Glutamatergic neuron (in vitro differentiated cells): ENCODE measurements at regions not wholly inside any gene's neighbourhood (a gene's known extent, or its start where the extent isn't known, plus 50 kb on each side); places are given as distances from the start of the nearest gene placed in this dataset.
"Not testable (repeated sequence)": the region's sequence is repeated elsewhere in the genome, so short reads cannot be mapped to it uniquely, and the experiment has no call there.

Source experiments
- DNase-seq: peaks from one replicate; pipeline ENCODE4 v3.0.0; 2022
- H3K27ac Mint-ChIP-seq: one replicate; pipeline ENCODE4 v1.8.0; 2020; ENCODE audit warnings: mild to moderate bottlenecking, mixed read lengths, inconsistent platforms; ENCODE audit not compliant: unreplicated experiment
- H3K27me3 Mint-ChIP-seq: one replicate; pipeline ENCODE4 v1.8.0; 2020; ENCODE audit warnings: mild to moderate bottlenecking, moderate library complexity, mixed read lengths, inconsistent platforms; ENCODE audit not compliant: unreplicated experiment
- H3K36me3 Mint-ChIP-seq: one replicate; pipeline ENCODE4 v1.8.0; 2020; ENCODE audit warnings: mild to moderate bottlenecking, mixed read lengths, inconsistent platforms; ENCODE audit not compliant: unreplicated experiment
- H3K4me1 Mint-ChIP-seq: one replicate; pipeline ENCODE4 v1.8.0; 2020; ENCODE audit warnings: mild to moderate bottlenecking, low read depth, mixed read lengths, inconsistent platforms; ENCODE audit not compliant: unreplicated experiment
- H3K4me3 Mint-ChIP-seq: one replicate; pipeline ENCODE4 v1.8.0; 2020; ENCODE audit warnings: mild to moderate bottlenecking, mixed read lengths, inconsistent platforms; ENCODE audit not compliant: unreplicated experiment
- H3K9me3 Mint-ChIP-seq: one replicate; pipeline ENCODE4 v1.8.0; 2020; ENCODE audit warnings: mild to moderate bottlenecking, moderate library complexity, mixed read lengths, inconsistent platforms; ENCODE audit not compliant: unreplicated experiment
- TF ChIP-seq, protein P1 (sequence below): fragments of 200-600 bp; sonication (generic); IDR thresholded peaks from one replicate; pipeline ENCODE4 v1.5.0; 2021; ENCODE audit not compliant: partially characterized antibody, unreplicated experiment

DNA sequence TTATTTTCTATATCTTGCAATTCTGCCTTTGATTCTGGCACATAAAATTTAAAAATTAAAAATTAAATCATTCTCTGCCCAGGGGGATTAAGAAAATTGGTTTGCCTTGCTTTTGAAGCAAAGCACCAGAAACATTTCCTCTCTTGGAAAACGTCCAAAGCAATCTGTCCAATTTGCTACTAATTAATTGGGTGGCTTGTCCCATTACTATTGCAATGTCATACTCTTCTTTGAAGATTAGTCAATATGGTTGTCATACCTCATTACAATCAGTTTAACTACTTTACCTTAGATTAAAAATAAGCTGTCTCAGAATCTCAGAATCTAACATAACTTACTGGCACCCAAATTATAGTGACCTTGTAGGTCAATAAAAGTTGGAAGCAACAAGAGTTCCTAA lies 208.8 kb downstream of the TMA16 start:
- no peaks in the 10 kb centered on the region for H3K27me3 Mint-ChIP-seq
- peaks cover 2% of the 10 kb centered on the region for H3K9me3 Mint-ChIP-seq
- no peaks in the 10 kb centered on the region for H3K4me1 Mint-ChIP-seq
- no peak overlapping the region for H3K4me3 Mint-ChIP-seq
- TF ChIP-seq, protein P1, sequence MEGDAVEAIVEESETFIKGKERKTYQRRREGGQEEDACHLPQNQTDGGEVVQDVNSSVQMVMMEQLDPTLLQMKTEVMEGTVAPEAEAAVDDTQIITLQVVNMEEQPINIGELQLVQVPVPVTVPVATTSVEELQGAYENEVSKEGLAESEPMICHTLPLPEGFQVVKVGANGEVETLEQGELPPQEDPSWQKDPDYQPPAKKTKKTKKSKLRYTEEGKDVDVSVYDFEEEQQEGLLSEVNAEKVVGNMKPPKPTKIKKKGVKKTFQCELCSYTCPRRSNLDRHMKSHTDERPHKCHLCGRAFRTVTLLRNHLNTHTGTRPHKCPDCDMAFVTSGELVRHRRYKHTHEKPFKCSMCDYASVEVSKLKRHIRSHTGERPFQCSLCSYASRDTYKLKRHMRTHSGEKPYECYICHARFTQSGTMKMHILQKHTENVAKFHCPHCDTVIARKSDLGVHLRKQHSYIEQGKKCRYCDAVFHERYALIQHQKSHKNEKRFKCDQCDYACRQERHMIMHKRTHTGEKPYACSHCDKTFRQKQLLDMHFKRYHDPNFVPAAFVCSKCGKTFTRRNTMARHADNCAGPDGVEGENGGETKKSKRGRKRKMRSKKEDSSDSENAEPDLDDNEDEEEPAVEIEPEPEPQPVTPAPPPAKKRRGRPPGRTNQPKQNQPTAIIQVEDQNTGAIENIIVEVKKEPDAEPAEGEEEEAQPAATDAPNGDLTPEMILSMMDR: no peak
- H3K36me3 Mint-ChIP-seq: no peaks in the 10 kb centered on the region
- H3K27ac Mint-ChIP-seq: no peak overlapping the region
- no peak for DNase-seq

DNA sequence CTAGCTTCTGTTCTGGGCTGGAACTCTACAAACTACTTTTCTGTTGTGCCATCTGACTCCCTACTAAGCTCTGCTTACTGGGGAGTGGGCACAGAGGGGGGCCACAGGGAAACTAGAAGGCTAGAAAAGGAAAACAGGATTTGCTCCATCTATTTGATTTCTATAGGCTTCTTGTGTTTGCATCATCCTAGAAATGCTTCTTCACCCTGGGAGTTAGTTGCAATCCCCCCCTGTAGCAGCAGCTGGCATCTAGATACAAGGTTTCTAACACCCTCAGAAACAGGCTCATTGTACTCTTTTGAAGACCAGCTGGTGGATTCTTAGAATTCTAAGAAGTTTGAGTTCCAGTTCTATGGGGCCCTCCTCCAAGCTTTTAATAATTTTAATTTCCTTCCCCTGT lies 213.4 kb downstream of the TMA16 start:
- no peak for DNase-seq
- no peaks in the 10 kb centered on the region for H3K4me1 Mint-ChIP-seq
- H3K4me3 Mint-ChIP-seq: no peak overlapping the region
- no peaks in the 10 kb centered on the region for H3K36me3 Mint-ChIP-seq
- no peaks in the 10 kb centered on the region for H3K27me3 Mint-ChIP-seq
- TF ChIP-seq, protein P1: no peak
- H3K9me3 Mint-ChIP-seq: peaks cover 2% of the 10 kb centered on the region
- H3K27ac Mint-ChIP-seq: no peak overlapping the region

DNA sequence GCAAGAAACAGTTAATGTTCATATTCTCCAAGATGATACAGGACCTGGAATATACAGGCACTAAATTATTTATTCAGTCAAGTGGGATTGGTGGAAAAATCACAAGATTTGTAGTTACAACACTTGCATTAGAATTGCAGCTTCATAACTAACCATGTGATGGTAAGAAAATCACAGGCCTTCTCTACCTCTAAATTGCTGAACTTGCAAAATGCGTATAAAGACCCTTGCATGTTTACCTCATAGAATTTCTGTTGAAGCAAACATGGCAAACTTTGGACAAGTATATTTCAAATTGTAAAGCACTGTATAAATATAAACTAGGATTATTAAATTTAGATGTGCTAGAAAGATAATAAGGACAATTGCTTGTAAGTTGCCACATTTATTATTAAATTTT lies 215.1 kb downstream of the TMA16 start:
- no peaks in the 10 kb centered on the region for H3K9me3 Mint-ChIP-seq
- H3K4me3 Mint-ChIP-seq: no peak overlapping the region
- H3K4me1 Mint-ChIP-seq: no peaks in the 10 kb centered on the region
- no peak overlapping the region for H3K27ac Mint-ChIP-seq
- TF ChIP-seq, protein P1: no peak
- no peak for DNase-seq
- H3K36me3 Mint-ChIP-seq: no peaks in the 10 kb centered on the region
- no peaks in the 10 kb centered on the region for H3K27me3 Mint-ChIP-seq

DNA sequence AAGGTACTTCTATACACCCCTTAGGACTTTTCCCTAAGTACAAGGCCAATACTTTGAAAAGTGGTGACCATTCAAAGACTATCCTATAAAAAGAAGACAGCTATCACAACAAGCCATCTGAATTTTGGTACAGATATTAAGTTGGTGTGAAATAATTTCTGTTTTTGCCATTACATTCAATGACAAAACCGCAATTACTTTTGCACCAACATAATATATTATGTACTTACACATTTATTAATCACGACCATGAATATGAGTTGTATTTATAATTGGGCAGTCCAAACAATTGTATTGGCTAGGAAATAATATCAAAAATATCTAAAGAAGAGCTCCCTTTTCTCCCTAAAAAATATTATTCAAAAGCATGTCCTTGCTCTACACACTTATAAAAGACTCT lies 215.7 kb downstream of the TMA16 start:
- TF ChIP-seq, protein P1: no peak
- no peaks in the 10 kb centered on the region for H3K27me3 Mint-ChIP-seq
- no peaks in the 10 kb centered on the region for H3K36me3 Mint-ChIP-seq
- no peaks in the 10 kb centered on the region for H3K4me1 Mint-ChIP-seq
- H3K9me3 Mint-ChIP-seq: no peaks in the 10 kb centered on the region
- no peak for DNase-seq
- no peak overlapping the region for H3K4me3 Mint-ChIP-seq
- H3K27ac Mint-ChIP-seq: no peak overlapping the region

DNA sequence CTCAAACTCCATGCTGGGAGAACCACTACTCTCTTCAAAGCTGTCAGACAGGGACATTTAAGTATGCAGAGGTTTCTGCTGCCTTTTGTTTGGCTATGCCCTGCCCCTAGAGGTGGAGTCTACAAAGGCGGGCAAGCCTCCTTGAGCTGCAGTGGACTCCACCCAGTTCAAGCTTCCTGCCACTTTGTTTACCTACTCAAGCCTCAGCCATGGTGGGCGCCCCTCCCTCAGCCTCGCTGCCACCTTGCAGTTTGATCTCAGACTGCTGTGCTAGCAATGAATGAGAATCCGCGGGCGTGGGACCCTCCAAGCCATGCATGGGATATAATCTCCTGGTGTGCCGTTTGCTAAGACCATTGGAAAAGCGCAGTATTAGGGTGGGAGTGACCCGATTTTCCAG lies 230.0 kb downstream of the TMA16 start:
- not testable (repeated sequence) for H3K36me3 Mint-ChIP-seq, H3K27me3 Mint-ChIP-seq, H3K4me1 Mint-ChIP-seq, H3K9me3 Mint-ChIP-seq, DNase-seq, H3K4me3 Mint-ChIP-seq, H3K27ac Mint-ChIP-seq

DNA sequence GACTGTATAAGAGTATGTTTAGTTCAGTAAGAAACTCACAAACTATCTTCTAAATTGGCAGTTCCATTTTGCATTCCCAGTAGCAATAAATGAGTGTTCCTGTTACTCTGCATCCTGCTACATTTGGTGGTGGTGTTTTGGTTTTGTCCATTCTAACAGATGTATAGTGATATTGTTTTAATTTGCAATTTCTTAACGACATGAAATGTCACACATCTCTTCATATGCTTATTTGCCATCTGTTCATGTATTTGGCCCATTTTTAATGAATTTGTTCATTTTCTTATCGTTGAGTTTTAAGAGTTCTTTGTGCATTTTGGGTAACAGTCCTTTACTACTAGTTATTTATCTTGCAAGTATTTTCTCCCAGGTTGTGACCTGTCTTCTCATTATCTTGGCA lies 232.2 kb downstream of the TMA16 start:
- H3K4me1 Mint-ChIP-seq: no peaks in the 10 kb centered on the region
- no peak overlapping the region for H3K4me3 Mint-ChIP-seq
- TF ChIP-seq, protein P1: no peak
- DNase-seq: no peak
- no peaks in the 10 kb centered on the region for H3K36me3 Mint-ChIP-seq
- no peak overlapping the region for H3K27ac Mint-ChIP-seq
- peaks cover under 1% of the 10 kb centered on the region for H3K27me3 Mint-ChIP-seq
- no peaks in the 10 kb centered on the region for H3K9me3 Mint-ChIP-seq
